DND-41 (cell line): ENCODE measurements at regions not wholly inside any gene's neighbourhood (a gene's known extent, or its start where the extent isn't known, plus 50 kb on each side); places are given as distances from the start of the nearest gene placed in this dataset.

ENCODE experiments used
- ATAC-seq: fragments of 200-7000 bp; cut with Tn5 transposase; 3 replicates; pipeline ENCODE4 v1.9.1; 2021; ENCODE audit warnings: low read depth; ENCODE audit not compliant: insufficient read depth
- DNase-seq: peaks from one replicate; pipeline ENCODE4 v3.0.0-alpha.2; 2020
- H2AFZ ChIP-seq: 2 replicates; pipeline ENCODE4 v1.6.0; 2012; ENCODE audit warnings: low read depth, low read length
- H3K27ac ChIP-seq: 2 replicates; pipeline ENCODE4 v1.5.1; 2012; ENCODE audit warnings: low read length, inconsistent platforms
- H3K27me3 ChIP-seq: fragments of 200-600 bp; sonication (generic); 2 replicates; pipeline ENCODE4 v1.6.0; 2012; ENCODE audit warnings: low read length, mild to moderate bottlenecking, inconsistent platforms; ENCODE audit not compliant: insufficient read depth, poor library complexity
- H3K36me3 ChIP-seq: 2 replicates; pipeline ENCODE4 v1.5.1; 2012; ENCODE audit warnings: low read length, inconsistent platforms; ENCODE audit not compliant: insufficient read depth
- H3K4me1 ChIP-seq: 2 replicates; pipeline ENCODE4 v1.5.1; 2012; ENCODE audit warnings: mild to moderate bottlenecking, low read length; ENCODE audit not compliant: insufficient read depth
- H3K4me2 ChIP-seq: 2 replicates; pipeline ENCODE4 v1.6.0; 2012; ENCODE audit warnings: mild to moderate bottlenecking, moderate library complexity, low read length, inconsistent platforms; ENCODE audit not compliant: insufficient read depth
- H3K4me3 ChIP-seq, 2 experiments: fragments of 200-600 bp in 1 of 2; shearing (Covaris generic) in 1 of 2; 2 replicates each; pipeline ENCODE4 v1.5.1; 2012 to 2016; ENCODE audit warnings: inconsistent platforms in 2 of 2, low read length in 2 of 2, mild to moderate bottlenecking in 2 of 2, low read depth in 1 of 2, moderate library complexity in 1 of 2
- H3K79me2 ChIP-seq: 2 replicates; pipeline ENCODE4 v1.6.0; 2012; ENCODE audit warnings: low read length, inconsistent platforms; ENCODE audit not compliant: insufficient read depth
- H3K9ac ChIP-seq: 2 replicates; pipeline ENCODE4 v1.6.0; 2012; ENCODE audit warnings: low read depth, mild to moderate bottlenecking, inconsistent platforms, low read length, moderate library complexity
- H3K9me3 ChIP-seq: 2 replicates; pipeline ENCODE4 v1.5.1; 2012; ENCODE audit warnings: low read length, moderate library complexity, mild to moderate bottlenecking, inconsistent platforms; ENCODE audit not compliant: insufficient read depth, severe bottlenecking
- H4K20me1 ChIP-seq: 2 replicates; pipeline ENCODE4 v1.6.0; 2012; ENCODE audit warnings: low read length; ENCODE audit not compliant: insufficient read depth
- CTCF ChIP-seq: IDR thresholded peaks from 2 replicates; pipeline ENCODE4 v1.5.1; 2012; ENCODE audit warnings: borderline replicate concordance, low read length, moderate library complexity, mild to moderate bottlenecking; ENCODE audit not compliant: poor library complexity, severe bottlenecking; ENCODE audit errors: extremely low read depth
- EZH2 ChIP-seq: IDR thresholded peaks from 3 replicates; pipeline ENCODE4 v1.6.1; 2012; ENCODE audit warnings: borderline replicate concordance, low read depth, mild to moderate bottlenecking, moderate library complexity, low read length, inconsistent platforms; ENCODE audit not compliant: severe bottlenecking

DNA sequence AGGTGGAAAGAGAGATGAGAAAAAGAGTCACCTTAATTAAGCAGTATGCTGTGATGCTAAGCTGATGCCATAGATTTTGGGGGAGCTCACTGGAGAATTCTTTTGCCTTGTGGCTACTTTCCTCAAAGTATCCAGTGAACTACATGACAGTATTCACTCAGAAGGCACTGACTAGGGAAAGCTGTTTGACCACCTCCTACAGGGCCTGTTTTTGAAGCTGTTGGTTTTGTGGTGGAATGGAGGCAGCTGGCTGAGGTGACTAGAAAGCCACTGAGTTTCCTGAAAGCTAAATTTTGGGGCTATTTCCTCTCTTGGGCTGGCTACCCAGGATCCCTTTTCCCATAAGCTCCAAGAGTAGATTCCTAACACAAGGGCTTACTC, 124.8 kb upstream of the EOLA2 start:
- H3K27me3 ChIP-seq, result no peaks in the 10 kb centered on the region
- H4K20me1 ChIP-seq, result no peaks in the 10 kb centered on the region
- H3K4me3 ChIP-seq, result no peak overlapping the region
- ATAC-seq, result peak; percentile 59; the same call in 2 of the 3 replicates
- no peak overlapping the region for H3K9ac ChIP-seq
- TF ChIP-seq CTCF, result no peak
- TF ChIP-seq EZH2, result no peak
- H2AFZ ChIP-seq, result no peak overlapping the region
- no peak overlapping the region for H3K4me2 ChIP-seq
- H3K4me1 ChIP-seq, result no peaks in the 10 kb centered on the region
- H3K79me2 ChIP-seq, result no peaks in the 10 kb centered on the region
- no peaks in the 10 kb centered on the region for H3K36me3 ChIP-seq
- DNase-seq, result peak; percentile 4
- no peak overlapping the region for H3K27ac ChIP-seq
- H3K9me3 ChIP-seq, result no peaks in the 10 kb centered on the region

GRCh38 chrX:150063674-150064073, 125.4 kb upstream of the EOLA2 start:
- Histone ChIP-seq H3K9me3 (no peaks in the 10 kb centered on the region), H3K36me3 (no peaks in the 10 kb centered on the region), H2AFZ (no peak overlapping the region), H3K27ac (no peak overlapping the region), H3K4me3 (no peak overlapping the region), H3K27me3 (no peaks in the 10 kb centered on the region), H3K79me2 (no peaks in the 10 kb centered on the region), H3K4me2 (no peak overlapping the region), H4K20me1 (no peaks in the 10 kb centered on the region), H3K4me1 (no peaks in the 10 kb centered on the region), H3K9ac (no peak overlapping the region)
- ATAC-seq (no peak), DNase-seq (no peak)
- TF ChIP-seq EZH2 (no peak), CTCF (no peak)

DNA sequence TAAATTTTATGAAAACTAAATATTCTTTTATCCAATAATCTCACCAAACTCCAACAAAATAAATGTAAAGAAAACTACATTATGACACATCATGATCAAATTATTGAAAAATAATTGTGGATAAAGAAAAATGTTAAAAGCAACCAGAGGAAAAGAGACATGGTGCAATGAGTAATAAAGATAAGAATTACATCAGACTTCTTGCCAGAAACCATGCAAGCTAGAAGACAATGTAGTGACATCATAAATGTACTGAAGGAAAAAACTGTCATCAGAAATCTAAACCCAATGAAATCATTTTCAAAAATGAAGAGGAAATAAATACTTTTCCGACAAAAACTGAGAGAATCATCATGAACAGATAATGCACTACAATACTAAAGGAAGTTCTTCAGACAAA, 135.9 kb upstream of the EOLA2 start:
- Histone ChIP-seq H3K36me3 (no peaks in the 10 kb centered on the region), H3K9ac (no peak overlapping the region), H3K4me3 (no peak overlapping the region), H4K20me1 (no peaks in the 10 kb centered on the region), H3K27ac (no peak overlapping the region), H3K4me2 (no peak overlapping the region), H3K79me2 (no peaks in the 10 kb centered on the region), H2AFZ (no peak overlapping the region), H3K27me3 (no peaks in the 10 kb centered on the region), H3K9me3 (no peaks in the 10 kb centered on the region), H3K4me1 (no peaks in the 10 kb centered on the region)
- ATAC-seq (no peak), DNase-seq (no peak)
- TF ChIP-seq EZH2 (no peak), CTCF (no peak)

DNA sequence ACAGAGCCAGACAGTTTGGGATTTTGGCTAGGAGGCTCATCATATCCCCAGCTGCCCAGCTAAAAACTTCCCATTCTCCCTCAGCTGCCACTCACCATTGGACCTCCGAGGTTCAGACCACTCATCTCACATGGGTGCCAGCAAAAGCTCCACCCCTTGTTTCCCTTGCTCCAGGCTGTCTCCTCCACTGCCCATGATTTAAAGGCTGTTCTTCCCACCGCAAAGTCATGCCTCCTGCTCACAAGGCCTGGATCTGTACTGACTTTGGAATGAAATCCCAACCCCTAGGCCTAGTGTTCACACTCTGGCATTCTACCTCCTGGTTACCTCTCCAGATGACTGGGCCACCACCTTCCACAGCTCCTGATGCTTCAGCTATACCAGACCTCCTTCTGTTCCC, 142.2 kb upstream of the EOLA2 start:
- Histone ChIP-seq H3K27me3 (no peaks in the 10 kb centered on the region), H3K36me3 (no peaks in the 10 kb centered on the region), H2AFZ (no peak overlapping the region), H4K20me1 (no peaks in the 10 kb centered on the region), H3K4me3 (no peak overlapping the region), H3K9ac (no peak overlapping the region), H3K4me1 (no peaks in the 10 kb centered on the region), H3K79me2 (no peaks in the 10 kb centered on the region), H3K27ac (no peak overlapping the region), H3K4me2 (no peak overlapping the region), H3K9me3 (no peaks in the 10 kb centered on the region)
- ATAC-seq, result no peak
- DNase-seq, result no peak
- TF ChIP-seq EZH2, result no peak
- no peak for TF ChIP-seq CTCF
